PC-3 (cell line): ENCODE measurements at regions not wholly inside any gene's neighbourhood (a gene's known extent, or its start where the extent isn't known, plus 50 kb on each side); places are given as distances from the start of the nearest gene placed in this dataset.
"Not testable (repeated sequence)": the region's sequence is repeated elsewhere in the genome, so short reads cannot be mapped to it uniquely, and the experiment has no call there.

Source experiments
- ATAC-seq: fragments of 200-7000 bp; cut with Tn5 transposase; 2 replicates; pipeline ENCODE4 v1.9.1; 2020; ENCODE audit warnings: mild to moderate bottlenecking, moderate library complexity
- BruUV-seq: library from RNA; stranded (reverse); fragments of 400-500 nt; replicated peaks from 2 replicates; lab custom pipeline; 2021; lab: Mats Ljungman, UMichigan
- CTCF ChIA-PET: fragments of 300-600 bp; sonication (Branson Sonifier 250); formaldehyde crosslinking; loops from one replicate; lab custom pipeline; 2022; ENCODE audit warnings: antibody characterized with exemption; lab: Charles Lee
- POLR2A ChIA-PET: fragments of 300-600 bp; sonication (Branson Sonifier 250); formaldehyde crosslinking; loops from one replicate; lab custom pipeline; 2022; ENCODE audit warnings: antibody characterized with exemption; ENCODE audit not compliant: unreplicated experiment; lab: Charles Lee
- DNase-seq: peaks from one replicate; pipeline ENCODE4 v3.0.0-alpha.2; 2015
- H2AFZ ChIP-seq: fragments of 300-600 bp; sonication (generic); 2 replicates; pipeline ENCODE4 v1.6.0; 2016; ENCODE audit warnings: antibody characterized with exemption, low read length
- H3F3A ChIP-seq: fragments of 300-600 bp; sonication (generic); one replicate; pipeline ENCODE4 v1.6.0; 2017; ENCODE audit warnings: antibody characterized with exemption, low read length, control low read depth, mild to moderate bottlenecking; ENCODE audit not compliant: unreplicated experiment
- H3K27ac ChIP-seq: fragments of 300-600 bp; sonication (generic); 2 replicates; pipeline ENCODE4 v1.5.1; 2016; ENCODE audit warnings: mild to moderate bottlenecking, low read length
- H3K27me3 ChIP-seq: fragments of 300-600 bp; sonication (generic); 2 replicates; pipeline ENCODE4 v1.6.1; 2016; ENCODE audit warnings: low read length, mixed read lengths
- H3K36me3 ChIP-seq: fragments of 300-600 bp; sonication (generic); 2 replicates; pipeline ENCODE4 v1.6.1; 2016; ENCODE audit warnings: low read depth, mixed run types, low read length, mixed read lengths
- H3K4me1 ChIP-seq: fragments of 300-600 bp; sonication (generic); 2 replicates; pipeline ENCODE4 v1.5.1; 2016; ENCODE audit warnings: low read length; ENCODE audit not compliant: insufficient read depth
- H3K4me2 ChIP-seq: fragments of 300-600 bp; sonication (generic); 2 replicates; pipeline ENCODE4 v1.6.0; 2016; ENCODE audit warnings: low read length
- H3K4me3 ChIP-seq: fragments of 300-600 bp; sonication (generic); 2 replicates; pipeline ENCODE4 v1.5.1; 2016; ENCODE audit warnings: mild to moderate bottlenecking, low read length, mixed read lengths
- H3K79me2 ChIP-seq: fragments of 300-600 bp; sonication (generic); 2 replicates; pipeline ENCODE4 v1.6.1; 2017; ENCODE audit warnings: low read length, mixed read lengths
- H3K9ac ChIP-seq: fragments of 300-600 bp; sonication (generic); 2 replicates; pipeline ENCODE4 v1.6.0; 2016; ENCODE audit warnings: mild to moderate bottlenecking, low read length
- H3K9me2 ChIP-seq: fragments of 300-600 bp; sonication (generic); replicated peaks from 2 replicates; pipeline ENCODE4 v1.6.1; 2016; ENCODE audit warnings: mixed run types, low read length, mixed read lengths
- H3K9me3 ChIP-seq: fragments of 300-600 bp; sonication (generic); 2 replicates; pipeline ENCODE4 v1.6.1; 2016; ENCODE audit warnings: low read length, mixed read lengths
- H4K20me1 ChIP-seq: fragments of 300-600 bp; sonication (generic); 2 replicates; pipeline ENCODE4 v1.6.1; 2016; ENCODE audit warnings: low read length, mixed read lengths
- EZH2 ChIP-seq: fragments of 300-600 bp; sonication (generic); IDR thresholded peaks from one replicate; pipeline ENCODE4 v1.6.1; 2017; ENCODE audit warnings: antibody characterized with exemption, mild to moderate bottlenecking, low read length; ENCODE audit not compliant: unreplicated experiment
- EZH2phosphoT487 ChIP-seq: fragments of 300-600 bp; sonication (generic); IDR thresholded peaks from 2 replicates; pipeline ENCODE4 v1.6.1; 2018; ENCODE audit warnings: mild to moderate bottlenecking, antibody characterized with exemption, low read length, borderline replicate concordance
- intact Hi-C: fragments of 100-400 bp; cut with micrococcal nuclease; formaldehyde crosslinking; loops from 2 replicates; pipeline ENCODE4 v1.9.0; 2023
- TF ChIP-seq, protein P1 (sequence below): fragments of 300-600 bp; sonication (generic); conservative IDR thresholded peaks from 2 replicates; pipeline ENCODE4 v1.5.1; 2017; ENCODE audit warnings: antibody characterized with exemption, low read depth, mild to moderate bottlenecking, low read length

DNA sequence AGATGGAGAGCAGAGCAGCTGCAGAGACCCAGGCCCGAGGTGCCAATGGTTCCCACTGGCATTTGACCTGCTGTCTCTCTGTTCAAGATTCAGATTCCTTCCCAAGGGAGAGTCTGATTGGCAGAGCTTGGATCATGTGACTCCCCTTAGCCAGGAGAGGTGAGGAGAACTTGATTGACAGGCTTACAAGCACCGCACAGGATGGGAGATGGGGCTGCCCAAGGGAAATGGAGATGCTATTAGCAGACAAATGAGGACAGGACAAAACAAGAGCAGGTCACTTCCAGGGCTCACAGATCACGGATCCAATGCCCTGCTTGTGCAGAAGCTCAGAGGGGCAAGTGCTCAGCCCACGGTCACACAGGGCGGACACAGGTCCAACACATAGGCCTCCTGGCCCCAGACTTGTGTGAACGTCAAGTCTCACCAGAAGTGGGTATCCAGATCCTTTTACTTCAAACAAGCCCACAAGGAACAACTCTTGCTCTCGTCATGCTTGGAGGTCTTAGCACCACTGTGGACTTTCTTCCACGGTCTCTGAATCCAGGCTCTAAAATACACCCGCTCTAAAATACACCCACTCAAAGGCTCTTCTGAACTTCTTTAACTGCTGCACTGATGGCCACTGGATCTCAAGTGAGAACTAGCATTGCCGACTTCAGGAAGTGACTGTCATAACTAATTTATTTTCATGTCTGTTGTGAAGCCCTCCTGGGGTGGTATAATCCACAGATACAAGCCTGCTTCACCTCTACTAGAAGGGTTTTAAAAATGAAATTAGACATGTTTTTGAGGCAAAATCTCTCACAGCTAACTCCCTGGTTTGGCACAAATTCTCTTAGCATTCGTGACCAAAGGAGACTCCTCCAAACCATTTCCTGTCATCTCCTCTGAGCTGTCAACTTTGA, 274.9 kb downstream of the RRAGC start:
- Histone ChIP-seq H3K79me2 (no peaks in the 10 kb centered on the region), H3K9me3 (no peaks in the 10 kb centered on the region), H3K9me2 (no peaks in the 10 kb centered on the region), H3F3A (no peaks in the 10 kb centered on the region), H4K20me1 (no peaks in the 10 kb centered on the region), H2AFZ (no peak overlapping the region), H3K27ac (no peak overlapping the region), H3K4me2 (no peak overlapping the region), H3K36me3 (no peaks in the 10 kb centered on the region), H3K27me3 (peaks cover 17% of the 10 kb centered on the region), H3K4me1 (no peaks in the 10 kb centered on the region), H3K4me3 (no peak overlapping the region), H3K9ac (no peak overlapping the region)
- ATAC-seq: no peak
- ChIA-PET CTCF (no interaction called here), POLR2A (interaction anchor here (1.0 kb wide), 1 partner anchor 463 kb away, joined by 5 read pairs; no protein-coding TSS in a partner anchor)
- no peak for DNase-seq
- TF ChIP-seq, protein P1, sequence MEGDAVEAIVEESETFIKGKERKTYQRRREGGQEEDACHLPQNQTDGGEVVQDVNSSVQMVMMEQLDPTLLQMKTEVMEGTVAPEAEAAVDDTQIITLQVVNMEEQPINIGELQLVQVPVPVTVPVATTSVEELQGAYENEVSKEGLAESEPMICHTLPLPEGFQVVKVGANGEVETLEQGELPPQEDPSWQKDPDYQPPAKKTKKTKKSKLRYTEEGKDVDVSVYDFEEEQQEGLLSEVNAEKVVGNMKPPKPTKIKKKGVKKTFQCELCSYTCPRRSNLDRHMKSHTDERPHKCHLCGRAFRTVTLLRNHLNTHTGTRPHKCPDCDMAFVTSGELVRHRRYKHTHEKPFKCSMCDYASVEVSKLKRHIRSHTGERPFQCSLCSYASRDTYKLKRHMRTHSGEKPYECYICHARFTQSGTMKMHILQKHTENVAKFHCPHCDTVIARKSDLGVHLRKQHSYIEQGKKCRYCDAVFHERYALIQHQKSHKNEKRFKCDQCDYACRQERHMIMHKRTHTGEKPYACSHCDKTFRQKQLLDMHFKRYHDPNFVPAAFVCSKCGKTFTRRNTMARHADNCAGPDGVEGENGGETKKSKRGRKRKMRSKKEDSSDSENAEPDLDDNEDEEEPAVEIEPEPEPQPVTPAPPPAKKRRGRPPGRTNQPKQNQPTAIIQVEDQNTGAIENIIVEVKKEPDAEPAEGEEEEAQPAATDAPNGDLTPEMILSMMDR: no peak
- TF ChIP-seq EZH2phosphoT487 (no peak), EZH2 (no peak)
- BruUV-seq: no TSS peak
- intact Hi-C loops: no loop called here

DNA sequence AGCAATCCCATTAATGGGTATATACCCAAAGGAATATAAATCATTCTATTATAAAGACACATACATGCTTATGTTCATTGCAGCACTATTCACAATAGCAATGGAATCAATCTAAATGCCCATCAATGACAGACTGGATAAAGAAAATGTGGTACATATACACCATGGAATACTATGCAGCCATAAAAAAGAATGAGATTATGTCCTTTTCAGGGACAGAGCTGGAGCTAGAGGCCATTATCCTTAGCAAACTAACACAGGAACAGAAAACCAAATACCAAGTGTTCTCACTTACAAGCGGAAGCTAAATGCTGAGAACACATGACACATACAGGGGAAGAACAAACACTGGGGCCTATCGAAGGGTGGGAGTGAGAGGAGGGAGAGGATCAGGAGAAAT, 276.3 kb downstream of the RRAGC start:
- H3K79me2 ChIP-seq, H3F3A ChIP-seq, H2AFZ ChIP-seq, H3K36me3 ChIP-seq, H4K20me1 ChIP-seq, POLR2A ChIA-PET, BruUV-seq, H3K27ac ChIP-seq, CTCF ChIA-PET, ATAC-seq, intact Hi-C loops, H3K4me2 ChIP-seq, H3K4me3 ChIP-seq, H3K4me1 ChIP-seq, H3K9me2 ChIP-seq, DNase-seq, H3K9me3 ChIP-seq, H3K9ac ChIP-seq: not testable (repeated sequence)
- H3K27me3 ChIP-seq: peaks cover 29% of the 10 kb centered on the region

DNA sequence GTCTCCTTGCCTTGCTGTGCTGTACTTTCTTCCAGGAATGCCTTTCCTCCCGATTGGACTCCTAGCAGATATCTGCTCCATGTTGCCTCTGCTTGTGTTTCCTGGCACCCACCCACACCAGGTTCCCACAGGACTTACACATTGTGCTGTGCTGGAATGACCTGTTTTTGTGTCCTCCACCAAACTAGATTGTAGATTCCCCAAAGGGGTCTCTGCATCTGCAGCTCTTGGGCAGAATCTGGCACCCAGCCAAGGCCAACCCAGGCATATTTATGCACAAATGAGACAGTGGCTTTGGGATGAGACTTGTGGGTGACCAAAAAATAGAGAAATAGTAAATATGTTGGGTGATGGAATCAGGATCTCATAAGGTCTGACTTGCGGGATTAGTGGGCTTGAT, 278.2 kb downstream of the RRAGC start:
- H3K4me1 ChIP-seq: no peaks in the 10 kb centered on the region
- no peaks in the 10 kb centered on the region for H3K9me2 ChIP-seq
- ChIA-PET CTCF (no interaction called here), POLR2A (no interaction called here)
- H3K9ac ChIP-seq: no peak overlapping the region
- BruUV-seq: no TSS peak
- H3K79me2 ChIP-seq: no peaks in the 10 kb centered on the region
- H3F3A ChIP-seq: no peaks in the 10 kb centered on the region
- H3K9me3 ChIP-seq: no peaks in the 10 kb centered on the region
- TF ChIP-seq EZH2: no peak
- TF ChIP-seq, protein P1: no peak
- intact Hi-C loops: no loop called here
- ATAC-seq: no peak
- peaks cover 44% of the 10 kb centered on the region for H3K27me3 ChIP-seq
- H3K27ac ChIP-seq: no peak overlapping the region
- no peak for DNase-seq
- H4K20me1 ChIP-seq: no peaks in the 10 kb centered on the region
- H3K36me3 ChIP-seq: no peaks in the 10 kb centered on the region
- H3K4me2 ChIP-seq: no peak overlapping the region
- H2AFZ ChIP-seq: no peak overlapping the region
- no peak overlapping the region for H3K4me3 ChIP-seq
